Psoas muscle (tissue), 7 donors: ENCODE measurements at regions not wholly inside any gene's neighbourhood (a gene's known extent, or its start where the extent isn't known, plus 50 kb on each side); places are given as distances from the start of the nearest gene placed in this dataset.

Experiments used
- ATAC-seq, 4 donors: fragments of 200-7000 bp; cut with Tn5 transposase; one replicate each; pipeline ENCODE4 v1.9.1; 2020; ENCODE audit warnings: moderate library complexity in 3 of 4, mild to moderate bottlenecking in 2 of 4
- DNase-seq, 2 donors: peaks; one replicate each; pipeline ENCODE4 v3.0.0-alpha.2; 2020
- H3K27ac ChIP-seq: fragments of 200-600 bp; one replicate; pipeline ENCODE4 v1.8.0; 2022
- H3K27me3 ChIP-seq, 3 donors: fragments of 200-600 bp in 1 of 3; one replicate each; pipeline versions ENCODE4 v1.6.1 to v1.8.0; 2013 to 2022; ENCODE audit warnings: low read length in 2 of 3, mild to moderate bottlenecking in 2 of 3, moderate library complexity in 1 of 3; ENCODE audit not compliant: insufficient read depth in 3 of 3
- H3K36me3 ChIP-seq, 2 donors: fragments of 200-600 bp in 1 of 2; one replicate each; pipeline versions ENCODE4 v1.6.1 to v1.8.0; 2013 to 2022; ENCODE audit warnings: low read depth in 1 of 2, mild to moderate bottlenecking in 1 of 2, moderate library complexity in 1 of 2; ENCODE audit not compliant: insufficient read depth in 1 of 2
- H3K4me1 ChIP-seq: fragments of 200-600 bp; one replicate; pipeline ENCODE4 v1.8.0; 2022
- H3K4me3 ChIP-seq: fragments of 200-600 bp; one replicate; pipeline ENCODE4 v1.8.0; 2022; ENCODE audit warnings: mild to moderate bottlenecking
- H3K9me3 ChIP-seq: fragments of 200-600 bp; one replicate; pipeline ENCODE4 v1.8.0; 2022
- WGBS, 3 donors: extraction: QIAGEN DNeasy Blood & Tissue Kit; methylation state at CpG; one replicate each; pipeline versions ENCODE4 v1.1.6 to v1.1.7; 2013; 5-methylcytosine and 5-hydroxymethylcytosine counted together
- intact Hi-C, 2 donors: fragments of 100-400 bp; cut with DNase I; formaldehyde crosslinking; loops; one replicate each; pipeline versions ENCODE4 v1.11.0 to v1.14.2; 2022
- TF ChIP-seq, protein P1 (sequence below): fragments of 200-600 bp; IDR thresholded peaks from one replicate; pipeline ENCODE4 v1.8.0; 2022; ENCODE audit warnings: antibody characterized with exemption
- donor health status: healthy with polysubstance abuse.
- donor health status: DM: no; HTN: no; CAD: no; lungs with moderate emphysema.
- donor health status: Bipolar disorder and iron deficiency.
- donor health status: healthy.
- donor health status: DM: yes; HTN: yes; CAD: no.
- donor health status: DM: no; HTN: no; CAD: no.
- donor health status: DM: yes; HTN: yes; CAD: no.

GRCh38 chr1:203571661-203572060, 55.0 kb upstream of the ATP2B4 start:
- H3K4me1 ChIP-seq, result no peaks in the 10 kb centered on the region
- DNase-seq (no peak), ATAC-seq (no peak)
- no peak overlapping the region for H3K27ac ChIP-seq
- H3K36me3 ChIP-seq, result no peaks in the 10 kb centered on the region
- no peak overlapping the region for H3K4me3 ChIP-seq
- intact Hi-C loops, result no loop called here
- TF ChIP-seq, protein P1, sequence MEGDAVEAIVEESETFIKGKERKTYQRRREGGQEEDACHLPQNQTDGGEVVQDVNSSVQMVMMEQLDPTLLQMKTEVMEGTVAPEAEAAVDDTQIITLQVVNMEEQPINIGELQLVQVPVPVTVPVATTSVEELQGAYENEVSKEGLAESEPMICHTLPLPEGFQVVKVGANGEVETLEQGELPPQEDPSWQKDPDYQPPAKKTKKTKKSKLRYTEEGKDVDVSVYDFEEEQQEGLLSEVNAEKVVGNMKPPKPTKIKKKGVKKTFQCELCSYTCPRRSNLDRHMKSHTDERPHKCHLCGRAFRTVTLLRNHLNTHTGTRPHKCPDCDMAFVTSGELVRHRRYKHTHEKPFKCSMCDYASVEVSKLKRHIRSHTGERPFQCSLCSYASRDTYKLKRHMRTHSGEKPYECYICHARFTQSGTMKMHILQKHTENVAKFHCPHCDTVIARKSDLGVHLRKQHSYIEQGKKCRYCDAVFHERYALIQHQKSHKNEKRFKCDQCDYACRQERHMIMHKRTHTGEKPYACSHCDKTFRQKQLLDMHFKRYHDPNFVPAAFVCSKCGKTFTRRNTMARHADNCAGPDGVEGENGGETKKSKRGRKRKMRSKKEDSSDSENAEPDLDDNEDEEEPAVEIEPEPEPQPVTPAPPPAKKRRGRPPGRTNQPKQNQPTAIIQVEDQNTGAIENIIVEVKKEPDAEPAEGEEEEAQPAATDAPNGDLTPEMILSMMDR, result no peak
- peaks cover 0 to 3% (median 0%) of the 10 kb centered on the region in 3 donors for H3K27me3 ChIP-seq
- 83 to 86% (median 85%) methylated on average over 8 of the region's 8 CpGs for WGBS, 3 donors
- H3K9me3 ChIP-seq, result no peaks in the 10 kb centered on the region

GRCh38 chr1:203572134-203572625, 54.5 kb upstream of the ATP2B4 start:
- intact Hi-C loops, result no loop called here
- Histone ChIP-seq H3K27ac (no peak overlapping the region), H3K36me3 (no peaks in the 10 kb centered on the region), H3K9me3 (no peaks in the 10 kb centered on the region), H3K4me3 (no peak overlapping the region), H3K4me1 (no peaks in the 10 kb centered on the region), H3K27me3 (peaks cover 0 to 3% (median 0%) of the 10 kb centered on the region in 3 donors)
- no peak for ATAC-seq
- DNase-seq, result no peak
- WGBS, 3 donors, result 35 to 58% (median 53%) methylated on average over 10 of the region's 10 CpGs
- TF ChIP-seq, protein P1, result no peak

- H3K27me3 ChIP-seq, result peaks cover 0 to 3% (median 0%) of the 10 kb centered on the region in 3 donors
- intact Hi-C loops, result no loop called here
- TF ChIP-seq, protein P1, result no peak
- no peak for DNase-seq
- WGBS, 3 donors, result 92 to 95% (median 94%) methylated on average over 7 of the region's 7 CpGs
- H3K4me3 ChIP-seq, result no peak overlapping the region
- no peak overlapping the region for H3K27ac ChIP-seq
- H3K9me3 ChIP-seq, result no peaks in the 10 kb centered on the region
- ATAC-seq, result no peak
- H3K4me1 ChIP-seq, result no peaks in the 10 kb centered on the region
- H3K36me3 ChIP-seq, result no peaks in the 10 kb centered on the region
Observed at GRCh38 chr1:203573730-203574129, 52.9 kb upstream of the ATP2B4 start.
